NK-92 (cell line): ENCODE measurements at regions not wholly inside any gene's neighbourhood (a gene's known extent, or its start where the extent isn't known, plus 50 kb on each side); places are given as distances from the start of the nearest gene placed in this dataset.

Experiments used
- DNase-seq: peaks from one replicate; lab custom pipeline; 2025; ENCODE audit not compliant: unreplicated experiment; lab: John Stamatoyannopoulos, UW

DNA sequence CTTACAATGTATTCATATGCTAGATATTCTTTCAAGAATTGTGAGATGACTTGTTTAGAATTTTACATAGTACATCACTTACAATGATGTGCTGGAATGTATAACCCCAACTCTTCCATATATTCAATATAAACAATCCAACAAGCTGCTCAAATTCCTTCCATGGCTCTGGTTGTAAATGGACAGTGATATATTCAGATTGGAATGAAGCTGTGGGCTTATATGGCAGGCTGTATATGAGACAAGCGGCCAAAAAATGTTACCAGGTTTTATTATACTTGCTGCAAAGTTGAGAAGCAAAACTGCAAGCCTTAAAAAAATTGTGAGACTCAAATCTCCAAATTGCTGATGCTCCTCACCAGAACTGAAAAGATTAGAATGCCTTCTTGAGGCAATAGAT lies 83.6 kb upstream of the KLF12 start:
- no peak for DNase-seq

GRCh38 chr13:74215420-74215819 lies 81.2 kb upstream of the KLF12 start:
- DNase-seq: no peak

DNA sequence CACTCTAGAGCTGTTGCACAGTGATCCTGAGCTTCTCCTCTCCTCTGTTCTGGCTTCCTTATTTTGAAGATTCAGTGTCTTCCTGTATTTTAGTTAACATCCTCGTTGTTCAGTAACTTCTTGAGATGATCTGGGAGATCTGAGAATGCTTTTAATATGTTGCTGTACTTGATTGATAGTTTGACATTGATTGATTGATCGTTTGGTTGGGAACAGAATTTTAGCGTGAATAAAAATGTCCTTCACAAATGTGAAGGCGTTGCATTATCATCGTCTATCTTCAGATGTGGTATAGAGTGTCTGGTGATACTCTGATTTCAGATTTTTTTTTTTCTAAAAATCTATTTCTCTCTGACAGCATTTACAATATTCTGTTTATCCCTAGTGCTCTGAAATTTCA lies 80.1 kb upstream of the KLF12 start:
- DNase-seq: no peak

DNA sequence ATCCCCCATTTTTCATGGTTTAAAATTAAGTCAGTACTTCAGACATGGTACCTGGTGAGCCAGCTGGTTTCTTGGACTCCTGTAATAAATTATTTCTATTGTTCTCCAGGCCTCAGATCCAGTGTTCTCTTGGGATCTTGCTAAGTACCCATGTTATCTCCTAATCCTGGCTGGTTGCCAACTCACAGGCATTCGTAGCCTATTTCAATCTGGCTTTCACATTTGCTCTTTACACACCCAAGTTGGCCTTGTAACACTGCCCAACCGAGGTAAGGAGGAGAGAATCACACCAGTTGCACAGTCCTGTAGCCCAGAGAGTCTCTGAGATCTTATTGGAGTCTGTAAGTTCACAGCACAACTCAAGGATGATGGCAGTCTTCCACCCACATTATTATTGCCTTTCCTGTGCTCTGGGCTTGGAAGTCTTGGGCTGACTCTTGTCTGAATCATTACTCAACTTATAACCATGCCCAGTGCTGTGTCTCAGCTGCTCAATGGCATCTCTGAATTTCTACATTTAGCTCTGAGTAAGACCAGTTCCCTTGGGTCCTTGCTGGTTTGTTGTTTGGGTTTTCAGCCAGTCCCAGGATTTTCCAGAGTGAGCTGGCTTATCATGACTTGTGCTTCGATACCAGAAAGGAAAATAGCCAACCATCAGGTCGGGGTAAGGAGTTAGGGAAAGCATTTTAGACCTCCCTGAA lies 76.6 kb upstream of the KLF12 start:
- DNase-seq: no peak

- DNase-seq: no peak
Measured at GRCh38 chr13:74206855-74207254, 72.7 kb upstream of the KLF12 start.

DNA sequence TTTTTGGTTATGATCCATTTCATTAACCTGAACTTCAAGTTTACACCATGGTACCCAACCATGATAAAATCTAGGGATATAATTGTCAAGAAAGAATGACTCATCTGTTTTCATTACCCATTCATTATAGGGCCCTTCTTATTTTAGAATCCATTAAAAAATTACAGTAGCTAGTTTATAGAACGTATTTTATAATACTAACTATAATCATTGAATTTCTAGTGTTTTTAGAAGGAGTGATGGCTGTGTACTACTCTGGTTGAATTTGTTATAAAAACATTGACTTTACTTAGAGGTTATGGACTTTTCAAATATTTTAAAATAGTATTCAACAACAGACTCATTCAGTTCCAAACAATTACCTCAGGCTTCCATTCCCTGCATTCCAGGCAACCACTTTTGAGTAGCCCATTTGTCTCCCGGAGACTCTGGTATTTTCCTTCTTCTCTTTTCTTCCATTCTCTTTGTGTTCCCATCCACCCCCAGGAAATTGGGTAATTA lies 71.9 kb upstream of the KLF12 start:
- DNase-seq: no peak

DNA sequence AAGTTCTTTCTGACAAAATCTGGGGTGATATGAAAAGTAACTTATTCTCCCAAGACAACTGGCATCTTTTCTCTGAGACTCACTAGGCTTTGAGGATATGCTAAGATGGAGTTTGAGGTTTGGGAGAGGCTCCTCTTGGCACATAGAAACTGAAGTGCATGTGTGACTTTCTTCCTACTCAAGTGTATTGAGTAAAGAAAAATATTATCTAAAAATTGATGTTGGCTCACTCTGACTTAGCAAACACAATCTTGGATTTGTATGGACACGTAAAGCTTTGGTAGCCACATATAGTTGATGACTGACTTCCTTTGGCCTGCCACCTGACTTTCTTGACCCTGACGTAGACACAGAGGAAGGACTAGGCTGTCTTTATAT lies 71.1 kb upstream of the KLF12 start:
- no peak for DNase-seq

DNA sequence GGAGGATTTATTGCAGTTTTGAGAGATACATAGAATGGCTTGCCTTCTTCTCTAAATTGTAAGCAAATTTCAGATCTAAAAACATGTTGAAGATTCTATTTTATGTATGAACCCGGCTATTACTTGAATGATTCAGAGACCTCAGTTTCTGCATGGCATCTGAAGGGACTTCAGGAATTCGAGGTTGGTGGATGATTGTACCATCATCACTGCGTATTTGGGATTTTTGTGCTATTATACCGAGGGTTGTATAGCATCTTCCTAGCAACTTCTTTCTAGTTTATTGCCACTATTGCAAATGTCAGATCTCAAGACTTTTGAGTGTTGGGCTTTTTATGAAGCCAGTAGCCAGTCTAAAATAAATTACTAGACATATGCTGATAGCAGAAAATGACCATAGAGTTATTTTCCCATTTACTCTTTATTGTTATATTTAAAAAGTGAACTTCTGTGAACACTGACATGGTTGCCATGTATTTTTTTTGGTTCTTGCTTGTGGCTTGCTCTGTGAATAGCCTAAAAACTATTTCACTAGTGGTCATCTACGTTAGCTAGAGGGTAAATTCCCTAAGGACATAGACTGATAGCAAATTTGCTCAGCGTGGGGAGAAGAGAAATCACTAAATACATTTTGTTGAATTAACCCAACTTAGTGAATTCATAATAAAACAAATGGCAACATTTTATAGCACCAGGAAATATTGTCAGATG lies 70.6 kb upstream of the KLF12 start:
- no peak for DNase-seq

DNA sequence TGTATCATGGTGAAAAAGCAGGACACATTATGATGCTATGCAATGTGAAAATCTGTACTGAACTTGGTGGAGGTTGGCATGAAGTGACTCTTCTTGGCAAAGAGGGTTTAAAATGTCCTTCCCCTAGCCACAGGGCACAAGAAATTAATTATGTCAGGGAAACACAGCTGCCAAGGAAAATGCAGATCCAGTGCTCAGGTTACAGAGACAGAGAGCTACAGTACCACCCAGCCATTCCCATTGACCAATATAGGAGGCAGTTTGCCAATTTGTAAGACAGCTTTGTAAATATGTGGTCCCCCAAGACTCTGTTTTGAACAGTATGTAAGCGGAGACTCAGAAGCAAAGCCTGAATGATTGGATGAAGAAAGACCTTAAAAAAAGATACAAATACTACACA lies 69.4 kb upstream of the KLF12 start:
- no peak for DNase-seq

- no peak for DNase-seq
Measured at GRCh38 chr13:74202129-74202813, 68.1 kb upstream of the KLF12 start.

GRCh38 chr13:74201530-74201929 lies 67.3 kb upstream of the KLF12 start:
- DNase-seq: no peak

GRCh38 chr13:74200081-74200480 lies 65.9 kb upstream of the KLF12 start:
- no peak for DNase-seq

DNA sequence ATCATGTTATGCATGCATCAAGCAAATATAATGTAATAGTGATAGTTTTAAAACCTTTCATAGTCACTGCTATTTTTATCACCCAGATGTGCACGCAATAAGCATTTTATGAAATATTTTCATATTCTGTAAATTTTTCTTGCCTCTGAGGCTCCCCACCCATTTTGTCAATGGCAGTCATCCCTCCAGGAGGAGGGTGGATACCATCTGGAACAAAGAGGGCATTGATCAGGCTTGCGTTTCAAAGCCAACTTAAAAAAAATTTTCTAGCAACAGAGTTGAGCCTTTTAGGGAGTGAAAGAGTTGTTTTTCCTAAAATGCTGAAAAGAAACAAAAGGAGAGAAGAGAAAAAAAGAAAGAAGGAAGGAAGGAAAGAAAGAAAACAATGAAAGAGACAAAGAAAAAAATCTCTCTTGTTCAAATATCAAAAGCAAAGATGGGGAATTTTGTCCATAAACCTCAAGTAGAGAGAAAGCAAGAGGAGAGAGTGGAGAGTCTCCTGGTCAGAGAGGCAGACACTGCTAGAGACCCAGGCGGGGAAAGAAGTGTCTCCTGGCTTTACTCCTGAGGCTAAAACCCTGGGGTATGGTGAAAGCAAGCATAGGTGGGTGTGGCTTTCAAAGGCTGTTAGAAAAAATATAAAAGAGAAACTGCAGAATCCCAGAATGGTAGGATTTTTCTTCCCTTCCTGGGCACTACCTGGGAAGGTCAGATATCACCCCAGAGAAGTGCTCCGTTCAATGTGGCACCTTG lies 63.6 kb upstream of the KLF12 start:
- no peak for DNase-seq

DNA sequence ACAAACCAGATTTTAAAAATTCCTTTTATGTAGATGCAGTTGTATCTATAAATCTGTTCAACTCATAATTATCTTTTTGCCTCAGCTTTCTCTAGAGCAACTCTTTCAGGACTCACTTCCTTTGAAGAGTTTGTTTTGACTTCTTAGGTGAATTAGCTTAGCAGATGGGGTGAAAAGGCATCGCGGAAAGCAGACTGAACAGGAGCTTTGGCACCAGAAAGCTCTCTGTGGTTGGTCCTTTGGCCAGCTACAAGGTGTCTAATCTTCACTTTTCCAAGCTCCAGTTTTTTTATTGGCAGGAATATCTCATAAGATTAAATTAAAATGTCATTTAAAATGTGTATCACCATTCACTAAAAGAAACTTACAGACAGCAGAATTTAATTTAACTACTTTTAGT lies 60.6 kb upstream of the KLF12 start:
- no peak for DNase-seq

- DNase-seq: no peak
Measured at GRCh38 chr13:74193391-74193790, 59.2 kb upstream of the KLF12 start.

- DNase-seq: no peak
Measured at GRCh38 chr13:74191410-74191809, 57.2 kb upstream of the KLF12 start.

GRCh38 chr13:74190999-74191398 lies 56.8 kb upstream of the KLF12 start:
- DNase-seq: no peak

GRCh38 chr13:74187564-74187963 lies 53.4 kb upstream of the KLF12 start:
- DNase-seq: no peak

GRCh38 chr13:74184283-74184682 lies 50.1 kb upstream of the KLF12 start:
- DNase-seq: no peak
